Stimulated activated CD8-positive, alpha-beta memory T cell treated with anti-CD3 and anti-CD28 coated beads, Interleukin-2, amount 100 ng/mL, for 1 hour (primary cell): ENCODE measurements at regions not wholly inside any gene's neighbourhood (a gene's known extent, or its start where the extent isn't known, plus 50 kb on each side); places are given as distances from the start of the nearest gene placed in this dataset.
"Not testable (repeated sequence)": the region's sequence is repeated elsewhere in the genome, so short reads cannot be mapped to it uniquely, and the experiment has no call there.

Experiments used
- DNase-seq, 2 donors: peaks; one replicate each; pipeline ENCODE4 v3.0.0-alpha.2; 2020; ENCODE audit warnings: low read depth in 2 of 2

GRCh38 chr12:91455321-91455720 is 272.7 kb upstream of the DCN start:
- DNase-seq, result no peak

DNA sequence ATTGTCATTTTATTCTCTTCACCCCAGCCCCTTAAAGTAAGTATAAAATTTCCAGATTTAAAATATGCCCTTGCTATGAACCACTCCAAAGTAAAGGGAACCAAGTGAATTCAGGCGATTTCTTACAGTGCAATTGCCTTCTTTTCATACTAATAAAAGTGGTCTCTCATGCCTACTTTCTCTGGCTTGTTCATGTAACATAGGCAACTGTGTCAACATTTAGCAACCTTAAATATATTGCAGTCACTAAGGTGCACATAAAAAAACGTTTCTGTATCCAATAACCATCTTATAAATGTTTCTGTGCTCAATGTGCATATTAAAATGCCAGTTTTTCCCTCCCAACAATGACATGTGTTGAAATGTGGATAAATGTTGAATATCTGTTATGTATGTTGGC is 271.6 kb upstream of the DCN start:
- no peak for DNase-seq

- DNase-seq, result not testable (repeated sequence)
Measured at GRCh38 chr12:91452464-91452863, 269.8 kb upstream of the DCN start.

DNA sequence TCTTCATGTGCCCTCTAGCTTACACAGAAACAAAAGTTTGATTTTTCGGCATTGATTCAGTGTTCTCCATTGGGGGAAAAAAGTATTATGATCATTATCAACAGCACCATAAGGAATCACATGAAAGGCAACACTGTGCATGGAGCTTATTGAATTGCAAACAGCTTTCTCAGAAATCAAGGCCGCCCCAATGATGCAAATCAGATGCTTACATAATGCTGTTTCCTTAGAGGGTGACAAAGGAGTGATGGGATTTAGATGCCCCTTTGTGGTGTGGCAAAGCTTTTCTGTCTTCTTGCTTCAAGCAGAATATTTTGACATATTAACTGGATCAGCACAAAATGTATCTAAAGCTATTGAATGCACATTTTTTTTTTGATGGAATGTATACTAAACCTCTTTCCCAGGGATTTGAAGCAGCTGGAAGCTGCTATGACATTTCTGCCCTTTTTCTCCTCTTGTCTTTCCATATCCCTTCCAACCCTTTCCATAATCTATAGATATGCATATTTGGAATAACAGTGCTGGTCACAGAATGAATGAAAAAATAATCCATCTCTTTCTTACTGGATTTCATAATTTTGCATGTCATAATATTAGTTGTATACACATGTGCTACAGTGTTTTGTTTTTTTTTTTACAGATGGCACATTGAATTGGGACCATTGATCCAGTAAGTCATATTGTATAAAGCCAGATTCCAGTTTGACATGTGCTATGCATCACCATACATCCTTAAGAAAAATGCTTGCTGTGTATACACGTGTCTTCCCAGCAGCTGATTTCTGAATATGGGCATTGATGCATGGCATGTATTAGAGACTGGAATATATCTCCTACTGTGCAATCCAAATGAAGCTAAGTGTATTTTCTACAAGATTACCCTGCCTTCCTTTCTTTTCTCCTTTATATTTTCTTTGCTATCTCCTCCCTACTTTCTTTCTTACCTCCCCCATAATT is 259.7 kb upstream of the DCN start:
- DNase-seq, result no peak

DNA sequence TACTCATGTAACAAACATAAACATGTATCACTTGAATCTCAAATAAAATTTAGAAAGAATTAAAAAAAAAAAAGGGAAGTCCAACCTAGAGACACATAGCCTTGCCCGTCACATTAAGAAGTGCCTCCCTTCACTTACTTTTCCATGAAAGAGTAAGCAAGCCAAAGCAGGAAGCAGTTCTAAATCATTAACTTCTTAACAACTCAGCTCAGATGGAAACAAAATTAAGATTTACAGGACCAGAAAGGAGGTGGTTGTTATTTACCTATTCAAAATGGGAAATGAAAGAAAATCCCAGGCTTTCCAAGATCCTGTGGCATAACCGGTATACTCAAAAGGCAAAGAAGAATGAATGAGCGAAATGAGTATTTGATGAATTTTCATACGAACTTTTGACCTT is 258.6 kb upstream of the DCN start:
- DNase-seq, result no peak

- DNase-seq, result no peak
Measured at GRCh38 chr12:91434081-91434480, 251.5 kb upstream of the DCN start.

- DNase-seq, result no peak
Measured at GRCh38 chr12:91432755-91433154, 250.1 kb upstream of the DCN start.

- DNase-seq, result no peak
Measured at GRCh38 chr12:91432089-91432488, 249.5 kb upstream of the DCN start.

DNA sequence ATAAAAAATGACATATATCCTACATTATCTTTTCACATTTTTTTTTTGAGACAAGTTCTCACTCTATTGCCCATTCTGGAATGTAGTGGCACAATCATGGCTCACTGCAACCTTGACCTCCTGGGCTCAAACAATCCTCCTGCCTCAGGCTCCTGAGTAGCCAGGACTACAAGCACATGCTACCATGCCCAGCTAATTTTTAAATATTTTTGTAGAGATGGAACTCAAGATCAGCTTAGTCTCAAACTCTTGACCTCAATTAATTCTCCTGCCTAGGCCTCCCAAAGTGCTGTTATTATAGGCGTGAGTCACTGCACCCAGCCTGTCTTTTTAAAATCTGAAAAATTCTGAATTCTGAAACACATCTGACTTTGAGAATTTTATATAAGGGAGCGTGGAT is 241.9 kb upstream of the DCN start:
- no peak for DNase-seq

GRCh38 chr12:91423693-91424050 is 241.1 kb upstream of the DCN start:
- no peak for DNase-seq

GRCh38 chr12:91422811-91423692 is 240.4 kb upstream of the DCN start:
- no peak for DNase-seq

GRCh38 chr12:91422127-91422526 is 239.5 kb upstream of the DCN start:
- DNase-seq, result no peak

GRCh38 chr12:91419809-91420208 is 237.2 kb upstream of the DCN start:
- DNase-seq, result no peak

DNA sequence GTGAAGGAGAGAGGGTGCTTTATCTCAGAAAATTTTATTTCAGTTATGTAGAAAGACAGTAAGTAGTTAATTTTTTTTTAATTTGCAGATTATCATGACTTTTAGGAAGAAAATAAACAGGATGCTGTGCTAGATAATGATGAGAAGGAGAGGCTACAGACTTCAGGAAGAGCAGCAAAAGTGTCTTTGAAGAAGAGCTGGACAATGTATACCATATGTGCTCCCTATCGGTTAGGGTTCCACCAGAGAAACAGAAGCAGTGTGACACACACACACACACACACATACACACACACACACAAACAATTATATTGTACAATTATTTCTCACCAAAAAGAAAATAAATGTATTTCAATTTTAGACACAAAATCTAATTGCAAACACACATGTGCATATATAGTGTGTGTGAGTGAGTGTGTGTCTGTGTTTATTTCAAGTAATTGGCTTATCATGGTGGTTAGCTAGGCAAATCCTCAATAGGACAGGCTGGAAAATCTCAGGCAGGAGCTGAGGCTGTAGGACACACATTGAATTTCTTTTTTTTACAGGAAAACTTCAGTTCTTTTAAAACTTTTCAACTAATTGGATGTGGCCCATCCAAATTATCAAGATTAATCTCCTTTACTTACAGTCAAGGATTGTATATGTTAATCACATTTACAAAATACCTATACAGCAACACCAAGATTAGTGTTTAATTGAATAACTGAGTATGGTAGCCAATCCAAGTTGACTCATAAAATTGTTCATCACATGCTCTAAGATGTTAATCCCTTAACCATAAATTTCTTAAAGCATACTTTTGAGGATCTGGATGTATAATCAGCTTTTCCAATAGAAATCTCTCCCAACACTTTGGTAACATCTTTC is 235.8 kb upstream of the DCN start:
- DNase-seq, result no peak

- no peak for DNase-seq
Measured at GRCh38 chr12:91417650-91418049, 235.0 kb upstream of the DCN start.

DNA sequence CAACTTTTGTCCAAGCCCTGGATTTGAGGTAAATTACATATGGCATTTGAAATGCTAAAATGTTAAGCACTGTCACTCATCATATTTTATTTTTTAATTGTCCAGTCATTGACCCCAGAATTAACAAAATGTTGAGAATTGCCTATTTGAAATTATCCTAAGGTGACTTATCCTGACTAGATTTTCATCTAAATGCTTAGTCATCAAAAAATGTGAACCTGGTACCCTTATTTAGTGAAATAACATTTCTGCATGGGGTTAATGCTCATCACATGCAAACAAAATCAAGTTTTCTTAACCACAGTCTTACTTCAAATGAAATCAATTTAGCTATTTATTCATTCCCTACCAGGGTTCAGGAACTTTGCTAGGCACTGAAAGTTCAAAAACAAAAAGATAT is 232.0 kb upstream of the DCN start:
- no peak for DNase-seq

GRCh38 chr12:91413581-91414546 is 231.2 kb upstream of the DCN start:
- no peak for DNase-seq

DNA sequence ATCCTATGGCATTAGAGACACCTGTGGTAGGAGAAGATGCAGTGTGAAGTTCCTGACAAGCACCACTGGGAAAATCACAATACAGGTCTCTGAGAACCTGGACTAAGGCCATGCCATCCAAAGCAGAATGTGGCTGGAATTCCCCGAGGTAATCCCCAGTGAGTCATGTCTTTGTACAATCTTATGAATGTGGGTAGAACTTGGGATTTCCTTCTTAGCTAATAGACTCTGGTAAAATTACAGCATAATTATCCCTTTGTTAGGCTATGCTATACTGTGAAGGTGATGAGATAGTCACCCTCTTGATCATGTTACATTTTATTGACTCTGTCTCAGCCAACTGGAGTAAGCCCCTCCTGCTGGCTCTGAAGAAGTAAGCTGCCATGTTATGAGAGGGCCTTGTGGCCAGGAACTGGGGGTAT is 224.3 kb upstream of the DCN start:
- DNase-seq, result no peak

GRCh38 chr12:91404441-91404840 is 221.8 kb upstream of the DCN start:
- no peak for DNase-seq

DNA sequence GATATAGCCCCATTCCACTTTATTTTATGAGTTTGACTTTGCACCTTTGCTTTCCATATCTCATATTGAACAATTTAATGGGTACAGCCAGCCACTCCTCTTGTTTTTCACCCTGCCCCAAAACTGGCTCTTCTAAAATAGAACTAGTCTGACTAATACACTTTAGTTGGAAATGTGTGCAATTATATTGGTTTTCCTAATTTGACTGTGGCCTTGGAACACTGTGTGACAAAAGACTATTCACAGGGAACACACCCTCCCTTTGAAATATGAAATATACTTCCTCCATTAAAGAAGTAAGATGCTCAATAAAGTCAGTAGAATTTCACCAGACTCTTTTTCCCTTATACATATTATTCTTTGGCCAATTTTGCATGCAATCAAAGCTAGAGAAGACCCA is 218.6 kb upstream of the DCN start:
- DNase-seq, result no peak

- no peak for DNase-seq
Measured at GRCh38 chr12:91400271-91400670, 217.7 kb upstream of the DCN start.
